ENCODE measurements at regions not wholly inside any gene's neighbourhood (a gene's known extent, or its start where the extent isn't known, plus 50 kb on each side); places are given as distances from the start of the nearest gene placed in this dataset.

DNA sequence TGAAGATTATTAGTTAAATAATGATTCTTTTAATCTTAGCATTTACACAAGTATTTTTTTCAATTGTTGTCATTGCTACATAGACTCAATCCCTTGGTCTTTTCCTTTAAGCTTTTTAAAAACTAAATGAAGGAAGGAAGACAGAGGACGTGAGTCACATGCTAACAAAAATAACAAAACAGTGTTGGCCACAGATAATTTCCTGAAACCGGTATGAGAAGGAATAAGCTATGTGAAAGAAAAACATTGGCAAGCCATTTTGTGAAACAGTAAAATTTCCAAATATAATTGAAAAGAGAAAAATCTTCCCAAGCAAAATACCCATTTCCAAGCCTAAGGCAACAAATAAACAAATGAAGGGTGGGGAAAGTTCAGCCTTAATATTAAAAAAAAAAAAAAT is 223.0 kb downstream of the AHR start:
- DNase-seq (ENCODE audit: low read depth in 2 of 2), result no peak

DNA sequence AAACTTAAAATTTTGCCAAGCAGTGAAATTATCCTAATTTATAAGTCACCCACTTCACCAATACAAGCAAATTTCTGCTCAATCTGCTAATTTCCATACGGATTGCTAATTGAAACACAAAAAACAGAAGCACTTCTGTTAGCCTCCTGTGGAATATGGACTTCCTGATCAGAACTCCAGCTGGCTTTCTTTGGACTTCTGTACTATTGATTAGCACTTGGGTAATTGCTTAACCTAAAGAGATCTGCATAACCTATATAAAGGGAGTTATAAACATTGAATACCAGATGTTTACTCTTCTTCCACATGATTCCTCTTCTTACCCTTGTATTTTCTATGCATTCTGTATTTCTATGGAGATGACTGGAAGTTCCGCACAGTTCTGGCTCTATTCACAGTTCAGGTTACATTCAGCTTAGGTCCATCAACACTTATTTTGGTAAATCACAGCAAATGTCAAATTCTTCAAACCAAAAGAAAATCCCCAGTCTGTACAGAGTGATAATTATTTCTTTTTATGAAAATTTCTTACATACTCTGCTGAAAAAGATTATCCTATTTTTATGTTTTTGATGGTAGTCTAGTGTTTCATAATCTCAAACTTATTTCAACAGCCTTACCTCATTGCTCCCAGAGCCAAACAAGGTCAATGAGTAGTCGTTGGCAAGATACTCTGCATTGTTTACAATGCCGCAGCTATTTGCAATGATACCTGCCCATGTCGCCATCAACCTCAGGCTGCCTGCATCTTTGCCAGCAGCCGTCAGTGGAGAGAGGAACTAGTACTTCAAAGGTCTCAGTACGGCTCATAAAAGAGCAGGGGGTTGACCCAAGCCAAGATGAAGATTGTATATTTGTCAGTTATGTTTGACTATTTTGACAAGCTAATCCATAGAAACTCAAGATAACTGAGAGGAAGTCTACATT is 225.6 kb downstream of the AHR start:
- DNase-seq (ENCODE audit: low read depth in 2 of 2), result no peak

DNA sequence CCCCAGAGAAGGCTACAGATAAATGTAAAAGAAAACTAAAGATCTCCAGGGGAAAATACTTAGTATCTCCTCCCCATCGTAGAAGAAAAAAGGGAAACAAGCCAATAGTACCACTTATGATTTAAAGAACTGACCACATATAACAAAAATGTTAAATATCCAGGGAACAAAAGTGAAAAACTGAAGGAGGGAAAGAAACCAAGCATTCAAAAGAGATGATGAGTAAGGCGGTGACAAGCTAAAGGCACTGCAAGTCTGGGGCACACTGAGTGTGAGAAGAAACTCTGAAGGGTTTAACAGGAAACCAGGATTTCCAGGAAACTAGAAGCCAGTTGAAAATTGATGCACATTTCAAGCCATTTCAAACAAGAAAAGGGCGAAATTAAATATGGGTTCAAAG is 226.3 kb downstream of the AHR start:
- DNase-seq (ENCODE audit: low read depth in 2 of 2), result no peak

DNA sequence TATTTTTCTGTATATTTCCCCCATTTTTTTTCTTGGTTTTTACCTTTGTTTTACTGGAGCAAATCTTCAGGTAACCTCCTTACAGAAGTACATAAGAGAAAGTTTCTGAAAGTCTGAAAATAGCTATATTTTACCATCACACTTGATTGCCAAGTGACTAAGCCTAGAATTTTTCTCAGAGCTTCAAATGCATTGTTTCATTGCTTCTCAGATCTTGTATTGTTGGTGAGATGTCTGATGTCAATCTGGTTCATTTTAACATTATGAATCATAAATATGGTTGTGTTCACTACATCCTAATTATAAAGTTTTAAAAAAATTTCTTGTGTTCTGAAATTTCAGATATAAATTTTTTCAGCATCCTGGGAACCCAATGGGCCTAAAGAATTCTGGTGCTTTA is 228.2 kb downstream of the AHR start:
- DNase-seq (ENCODE audit: low read depth in 2 of 2), result no peak

DNA sequence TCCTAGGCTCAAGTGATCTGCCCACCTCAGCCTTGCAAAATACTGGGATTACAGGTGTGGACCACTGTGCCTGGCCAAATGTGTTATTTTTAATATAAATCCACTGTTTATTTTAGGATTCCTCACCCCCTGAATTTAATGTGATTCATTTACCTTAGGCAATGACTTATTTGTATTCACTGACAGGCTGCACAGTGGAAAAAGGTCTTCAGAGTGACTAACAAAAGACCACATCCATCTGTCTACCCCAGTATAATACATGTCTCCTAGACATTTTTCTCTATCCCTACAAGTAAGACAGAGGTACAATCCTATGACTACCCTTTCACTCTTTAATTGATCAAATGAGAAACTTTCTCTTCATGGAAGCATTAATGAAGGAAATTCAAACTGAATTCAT is 230.2 kb downstream of the AHR start:
- DNase-seq (ENCODE audit: low read depth in 2 of 2), result no peak

DNA sequence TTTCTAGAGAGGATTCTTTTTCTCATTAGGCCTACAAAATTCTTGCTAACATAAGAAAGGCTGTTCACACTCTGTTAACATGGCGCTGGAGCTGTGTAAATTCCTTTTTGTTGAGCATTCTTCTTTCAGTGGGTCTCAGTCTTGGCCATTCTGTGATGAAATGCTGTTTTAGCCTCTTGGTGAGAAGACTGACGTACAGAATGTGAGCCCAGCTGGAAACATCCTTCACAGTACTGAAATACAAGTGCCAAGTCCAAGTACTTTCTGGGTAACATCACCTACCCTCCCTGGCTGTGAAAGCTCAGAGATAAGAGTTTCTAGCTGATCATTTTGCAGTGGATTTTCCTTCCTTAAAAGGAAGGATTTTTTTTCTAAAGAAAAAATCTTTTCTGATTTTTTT is 231.8 kb downstream of the AHR start:
- no peak for DNase-seq (ENCODE audit: low read depth in 2 of 2)

DNA sequence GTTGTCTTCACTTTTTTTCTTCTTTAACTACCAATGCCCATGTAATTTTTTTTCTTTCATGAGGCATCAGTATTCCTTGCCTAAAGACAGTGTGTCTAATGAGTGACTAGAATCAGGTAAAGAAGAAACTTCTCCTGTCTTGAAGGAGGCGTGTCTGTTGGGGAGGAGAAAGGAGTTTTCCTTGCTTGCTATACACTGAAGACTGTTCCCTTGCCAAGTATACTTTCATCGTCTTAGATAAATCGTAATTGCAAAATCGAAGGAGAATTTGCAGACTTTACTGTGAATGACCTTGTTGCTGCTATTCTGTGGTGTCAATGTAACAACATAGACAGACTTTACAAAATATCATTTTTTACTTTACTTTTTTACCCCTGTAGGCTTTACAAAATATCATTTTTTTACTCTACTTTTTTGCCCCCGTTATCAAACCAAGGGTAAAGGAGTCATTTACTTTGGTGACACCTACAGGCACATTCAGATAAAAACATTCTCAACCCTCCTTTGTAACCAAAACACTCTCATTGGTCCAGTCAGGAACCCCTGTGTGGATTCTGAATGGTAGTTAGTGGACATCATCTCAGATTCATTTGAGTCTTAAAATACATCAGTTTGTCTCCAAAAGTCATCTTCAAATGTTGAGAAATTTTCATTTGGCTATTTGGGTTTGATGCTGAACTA is 232.4 kb downstream of the AHR start:
- no peak for DNase-seq (ENCODE audit: low read depth in 2 of 2)

DNA sequence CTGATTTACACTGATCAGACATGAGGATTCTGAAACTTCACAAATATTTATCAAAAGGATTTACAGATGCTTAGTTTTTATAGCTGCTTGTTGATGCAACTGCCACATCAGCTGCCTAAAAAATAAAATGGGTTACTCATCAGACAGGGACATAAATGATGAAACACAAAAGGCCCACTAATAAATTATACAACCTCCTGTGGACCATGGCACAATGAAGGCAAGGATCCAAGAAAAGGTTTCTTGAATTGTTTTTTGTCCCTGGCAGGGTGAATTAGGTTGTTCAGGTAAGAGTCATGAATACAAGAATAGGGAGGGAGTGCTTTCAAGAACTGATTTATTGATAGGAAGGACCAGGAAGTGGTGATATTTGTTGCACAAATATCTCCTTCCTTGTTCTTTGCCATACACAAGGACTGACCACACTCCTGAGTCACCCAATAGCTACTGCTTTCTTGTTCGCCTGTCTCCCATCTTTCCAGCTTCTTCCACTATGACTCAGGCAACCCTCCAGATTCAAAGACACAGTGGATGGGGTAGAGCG is 234.5 kb downstream of the AHR start:
- DNase-seq (ENCODE audit: low read depth in 2 of 2), result no peak

DNA sequence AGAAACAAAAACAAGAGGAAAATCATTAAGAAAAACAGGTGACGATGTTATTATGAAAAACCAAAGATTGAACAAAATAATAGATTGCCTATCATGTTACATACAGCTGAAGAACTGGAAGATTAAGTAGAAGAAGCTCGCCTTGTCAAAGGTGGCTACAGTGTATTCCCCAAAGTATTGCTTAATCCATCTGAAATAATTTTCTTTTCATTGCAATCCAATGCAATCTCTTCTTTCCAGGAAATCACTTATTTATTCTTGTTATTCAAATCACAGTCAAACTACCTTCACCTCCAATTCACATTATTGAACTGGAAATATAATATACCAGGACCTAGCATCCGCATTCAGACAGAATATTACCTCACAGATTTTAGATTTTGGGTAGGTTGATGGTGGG is 235.9 kb downstream of the AHR start:
- DNase-seq (ENCODE audit: low read depth in 2 of 2), result no peak

DNA sequence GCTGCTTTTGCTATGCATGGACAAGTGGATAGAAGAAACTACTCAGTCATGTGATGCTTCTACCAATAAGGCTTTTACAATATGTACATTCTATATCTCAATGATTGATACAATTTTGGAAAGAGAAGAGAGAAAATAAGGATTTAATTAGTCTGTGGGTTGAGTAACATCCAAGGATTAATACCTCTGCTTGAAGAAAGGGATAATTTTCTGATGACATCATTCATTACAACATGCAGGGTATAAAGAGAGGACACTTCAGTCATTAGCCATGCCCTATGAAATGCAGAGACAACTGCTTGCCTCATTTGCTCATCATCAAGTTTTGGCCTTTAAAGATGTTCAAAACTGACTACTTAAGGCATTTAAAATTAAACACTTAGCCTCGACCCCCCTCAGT is 237.3 kb downstream of the AHR start:
- DNase-seq (ENCODE audit: low read depth in 2 of 2), result no peak

DNA sequence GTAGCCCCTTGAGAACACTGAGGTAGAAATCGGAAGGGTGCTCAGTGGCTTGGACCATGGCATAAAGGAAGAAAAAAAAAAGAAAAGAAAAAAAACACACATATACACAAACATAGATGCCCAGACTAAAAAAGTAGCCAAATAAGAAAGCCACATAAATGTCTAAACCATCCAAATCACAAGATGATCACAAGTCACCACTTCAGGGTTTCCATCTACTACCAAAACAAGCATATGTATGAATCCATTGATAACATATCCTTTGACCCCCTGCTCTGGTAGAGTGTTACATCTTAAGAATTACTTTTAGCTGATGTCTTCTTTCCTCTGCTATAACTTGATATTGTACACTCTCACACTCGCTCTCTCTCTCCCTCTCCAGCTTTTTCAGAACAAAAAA is 245.9 kb downstream of the AHR start:
- no peak for DNase-seq (ENCODE audit: low read depth in 2 of 2)

DNA sequence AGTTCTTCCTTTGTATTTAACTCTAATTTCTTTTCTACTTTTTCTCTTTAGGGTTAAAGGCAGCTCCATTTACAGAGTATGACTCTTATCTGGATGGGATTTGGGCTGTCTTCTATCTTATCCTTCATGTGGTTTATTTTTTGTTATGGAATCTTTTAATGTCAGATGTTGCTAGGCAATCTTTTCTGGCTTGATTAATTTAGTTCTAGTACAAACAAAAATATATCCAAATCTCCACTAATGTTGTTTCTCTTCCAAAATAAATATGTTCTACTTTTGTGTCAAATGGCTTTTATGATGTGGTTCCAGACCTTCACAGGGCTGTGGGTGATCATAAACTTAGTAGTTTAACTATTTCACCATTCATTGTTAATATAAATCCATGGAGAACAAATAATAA is 246.9 kb downstream of the AHR start:
- DNase-seq (ENCODE audit: low read depth in 2 of 2), result no peak

DNA sequence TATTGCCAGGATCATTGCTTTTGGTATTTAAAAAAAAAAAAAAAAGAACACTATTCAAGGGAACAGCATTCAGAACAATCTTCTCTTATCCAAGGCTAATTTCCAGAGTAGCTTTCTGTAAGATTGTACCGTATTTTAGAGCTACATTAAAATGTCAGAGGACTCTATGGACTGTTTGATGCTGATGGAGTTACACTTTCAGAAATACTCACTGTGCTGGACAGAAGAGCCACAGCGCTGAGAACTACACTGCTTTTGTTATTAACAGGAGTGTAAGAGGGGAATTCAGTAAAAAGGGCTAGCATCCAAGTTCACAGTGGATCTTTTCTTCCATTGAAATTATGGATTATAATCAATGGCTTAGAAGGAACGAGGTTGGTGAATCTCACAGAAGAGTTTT is 247.7 kb downstream of the AHR start:
- DNase-seq (ENCODE audit: low read depth in 2 of 2), result no peak

DNA sequence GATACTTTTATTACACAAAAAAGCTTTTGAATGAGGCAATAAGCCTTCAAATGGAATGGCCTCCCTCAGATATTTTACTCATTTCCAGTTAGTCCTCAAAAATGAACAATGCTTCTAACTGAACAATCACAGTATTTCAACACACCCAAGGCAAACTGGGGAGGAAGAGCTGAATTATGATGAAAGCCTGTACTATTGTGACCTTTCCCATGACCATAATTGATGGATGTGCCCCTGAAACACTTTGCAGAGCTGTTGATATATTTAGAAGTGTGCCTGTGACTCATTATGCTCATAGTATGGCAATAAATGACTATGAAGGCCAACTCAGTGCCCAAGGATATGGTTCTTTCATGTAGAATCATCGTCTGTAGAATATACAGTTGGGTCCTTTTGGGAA is 248.1 kb downstream of the AHR start:
- DNase-seq (ENCODE audit: low read depth in 2 of 2), result no peak

DNA sequence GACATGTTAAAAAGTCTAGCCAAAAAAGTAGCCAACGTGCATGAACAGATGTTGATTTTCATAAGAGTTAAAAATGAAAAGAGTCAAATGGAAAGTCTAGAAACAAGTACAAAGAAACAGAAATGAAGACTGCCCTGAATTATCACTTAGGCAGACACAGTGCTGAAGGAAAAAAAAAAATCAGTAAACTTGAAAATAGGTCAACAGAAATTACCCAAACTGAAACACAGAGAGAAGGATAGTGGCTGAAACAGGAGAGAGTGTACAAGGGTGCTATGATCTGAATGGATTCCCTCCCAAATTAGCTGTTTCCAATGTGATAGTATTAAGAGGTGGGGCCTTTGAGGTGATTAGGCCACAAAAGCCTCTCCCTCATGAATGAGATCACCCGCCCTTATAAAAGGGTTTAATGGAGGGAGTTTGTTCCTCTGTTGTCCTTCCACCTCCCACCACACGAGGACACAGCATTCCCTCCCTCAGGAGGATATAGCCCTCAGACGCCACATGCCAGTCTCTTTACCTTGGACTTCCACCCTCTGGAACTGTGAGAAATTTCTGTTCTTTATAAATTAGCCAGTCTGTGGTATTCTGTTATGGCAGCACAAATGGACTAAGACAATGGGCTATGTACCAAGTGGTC is 249.7 kb downstream of the AHR start:
- DNase-seq (ENCODE audit: low read depth in 2 of 2), result no peak

DNA sequence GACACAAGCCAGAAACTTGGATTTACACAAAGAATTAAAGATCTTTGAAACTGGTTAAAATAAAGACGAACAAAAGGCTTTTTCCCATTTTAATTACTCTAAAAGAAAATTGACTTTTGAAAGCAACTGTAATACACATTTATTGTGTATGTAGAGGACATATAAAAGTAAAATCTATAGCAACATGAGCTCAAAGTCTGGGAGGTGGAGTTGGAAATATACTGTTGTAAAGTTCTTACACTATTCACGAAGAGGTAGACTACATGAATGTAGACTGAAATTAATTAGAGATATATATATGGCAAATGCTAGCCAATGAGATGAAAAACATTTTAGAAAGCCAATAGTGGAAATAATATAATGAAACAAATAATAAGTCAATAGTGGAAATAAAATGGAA is 251.0 kb downstream of the AHR start:
- no peak for DNase-seq (ENCODE audit: low read depth in 2 of 2)

DNA sequence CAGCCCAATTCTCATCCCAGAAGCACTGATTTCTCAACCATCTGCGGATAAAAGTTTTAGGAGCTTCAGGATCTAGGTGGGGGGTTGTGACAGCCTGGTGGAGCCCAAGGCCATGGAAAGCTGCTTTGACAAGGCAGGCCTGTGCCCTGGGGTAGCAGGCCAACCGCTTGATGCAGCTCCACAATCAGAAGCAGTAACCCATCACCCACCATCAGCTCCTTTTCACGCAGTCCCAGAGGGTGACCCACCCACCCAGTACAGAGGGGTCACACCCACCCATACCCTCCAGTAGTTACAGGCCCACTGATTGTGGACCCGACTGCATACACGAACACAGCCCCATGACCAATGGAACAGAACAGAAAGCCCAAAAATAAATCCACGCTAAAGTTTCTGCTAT is 253.9 kb downstream of the AHR start:
- no peak for DNase-seq (ENCODE audit: low read depth in 2 of 2)

DNA sequence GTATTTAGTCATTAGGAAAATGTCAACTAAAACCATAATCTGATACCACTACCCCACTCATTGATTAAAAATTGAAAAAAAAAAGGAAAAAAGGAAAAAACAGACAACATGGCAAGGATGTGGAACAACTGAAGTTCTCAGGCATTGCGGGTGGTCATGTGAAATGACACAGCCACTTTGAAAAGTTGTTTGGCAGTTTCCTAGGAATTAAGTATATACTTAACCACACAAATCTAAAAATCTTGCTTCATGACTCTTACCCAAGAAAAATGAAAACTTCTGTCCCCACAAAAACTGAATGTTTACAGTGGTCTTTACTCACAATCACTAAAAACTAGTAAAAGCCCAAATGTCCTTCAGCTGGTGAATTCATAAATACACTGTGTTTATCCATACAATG is 254.5 kb downstream of the AHR start:
- DNase-seq (ENCODE audit: low read depth in 2 of 2), result no peak

DNA sequence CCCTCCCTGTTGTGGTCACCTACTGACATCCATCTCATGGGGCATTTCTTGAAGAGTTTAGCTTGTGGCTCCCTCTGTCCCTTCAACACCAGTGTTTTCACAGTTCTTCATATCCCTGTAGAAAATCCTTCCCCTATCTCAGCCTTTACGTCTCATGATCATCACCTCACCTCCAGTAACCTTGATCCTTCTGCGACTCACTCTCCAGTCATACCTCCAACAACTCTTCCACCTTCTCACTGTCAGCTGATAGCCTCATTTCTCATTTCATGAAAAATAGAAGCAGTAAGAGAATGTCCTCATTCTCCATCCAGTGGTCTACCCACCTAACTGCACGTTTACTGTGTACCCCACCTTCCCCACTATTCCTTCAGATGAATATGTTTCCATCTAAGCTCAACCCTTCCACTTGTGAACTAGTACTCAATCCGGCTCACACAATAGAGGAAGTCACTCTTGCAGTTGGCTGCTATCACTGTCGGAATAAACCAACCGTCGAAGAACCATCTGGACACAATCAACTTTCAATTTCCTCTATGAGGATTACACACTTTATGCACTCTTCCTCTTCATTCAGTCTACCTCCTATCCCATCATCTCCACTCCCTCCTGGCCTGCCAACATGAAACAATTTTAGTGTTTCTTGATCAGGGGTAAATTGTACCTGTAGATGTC is 256.0 kb downstream of the AHR start:
- DNase-seq (ENCODE audit: low read depth in 2 of 2), result no peak

DNA sequence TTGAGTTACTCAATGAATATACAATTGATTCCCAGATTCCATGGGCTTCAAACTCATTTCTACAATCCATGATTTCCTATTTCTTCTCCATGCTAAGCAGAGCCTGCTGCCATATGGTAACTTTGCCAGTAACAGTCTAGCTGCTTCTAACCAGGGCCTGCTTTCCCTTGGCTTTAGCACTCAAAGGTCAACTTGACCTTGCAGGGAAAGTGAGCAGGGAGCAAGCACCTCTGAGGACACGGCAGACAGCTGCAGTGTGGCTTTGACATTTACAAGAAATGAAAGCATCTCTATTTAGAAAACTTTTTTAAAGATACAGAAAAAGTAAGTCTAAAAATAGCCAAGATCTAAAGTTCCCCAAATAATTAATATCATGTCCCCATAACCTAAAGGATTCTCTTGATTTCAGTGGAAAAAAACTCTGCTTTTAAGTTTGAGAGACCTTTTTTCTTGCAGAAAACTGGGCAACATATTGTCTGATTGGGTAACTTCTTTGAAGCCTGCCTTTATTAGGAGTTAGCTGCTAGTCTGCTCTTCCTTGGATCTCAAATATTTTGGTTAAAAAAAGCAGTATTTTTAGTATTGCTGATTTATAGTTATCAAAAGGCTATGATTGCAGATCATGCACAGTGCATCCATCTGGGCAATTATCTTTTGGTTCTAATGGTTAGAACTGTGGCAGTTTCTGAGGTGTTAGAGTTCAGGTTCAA is 257.9 kb downstream of the AHR start:
- DNase-seq (ENCODE audit: low read depth in 2 of 2), result no peak

DNA sequence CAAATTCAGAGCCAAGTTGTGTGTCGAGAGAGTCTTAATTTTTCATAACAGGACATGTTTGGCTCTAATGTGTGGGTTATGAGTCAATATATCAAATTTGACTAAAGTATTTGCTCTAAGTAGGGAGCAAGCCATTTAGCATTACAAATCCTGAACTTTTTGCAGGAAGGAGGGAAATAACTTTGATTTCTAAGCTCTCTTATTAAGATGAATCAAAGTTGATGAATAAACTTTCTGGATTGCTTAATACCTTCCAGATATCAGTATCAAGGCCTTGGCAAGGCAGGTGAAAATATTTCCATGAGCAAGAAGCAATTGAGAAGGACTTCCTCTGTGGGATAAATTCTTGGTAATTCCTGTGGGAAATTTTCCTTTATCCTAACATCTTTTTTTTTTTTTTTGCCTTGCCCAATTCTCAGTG is 258.8 kb downstream of the AHR start:
- DNase-seq (ENCODE audit: low read depth in 2 of 2), result no peak
